GM19324 (cell line): ENCODE measurements at regions not wholly inside any gene's neighbourhood (a gene's known extent, or its start where the extent isn't known, plus 50 kb on each side); places are given as distances from the start of the nearest gene placed in this dataset.

ENCODE experiments used
- ATAC-seq: cut with Tn5 transposase; IDR thresholded peaks from one replicate; pipeline ENCODE4 v1.9.1; 2021; ENCODE audit warnings: mild to moderate bottlenecking, moderate library complexity; ENCODE audit not compliant: unreplicated experiment, low FRiP score

- no peak for ATAC-seq
Observed at GRCh38 chr3:70805061-70805889, 492.8 kb upstream of the MDFIC2 start.

DNA sequence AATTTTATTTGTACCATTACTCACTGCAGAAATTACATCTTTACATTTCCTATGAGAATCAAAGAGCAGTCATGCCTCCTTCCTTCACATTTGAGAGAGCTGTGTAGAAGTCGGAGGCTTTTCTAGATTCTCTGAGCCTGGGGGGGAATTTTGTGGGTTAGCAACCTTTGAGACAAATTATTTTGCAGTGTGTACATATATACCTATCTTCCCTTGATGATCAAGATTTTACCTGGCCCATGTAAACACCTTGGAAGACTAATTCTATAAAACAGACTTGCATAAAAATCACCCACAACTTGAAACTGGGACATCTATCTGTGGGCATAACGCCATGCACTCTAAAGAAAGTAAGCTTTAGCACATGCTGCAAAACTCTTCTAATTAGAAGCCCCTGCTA lies 491.5 kb upstream of the MDFIC2 start:
- ATAC-seq, result no peak

DNA sequence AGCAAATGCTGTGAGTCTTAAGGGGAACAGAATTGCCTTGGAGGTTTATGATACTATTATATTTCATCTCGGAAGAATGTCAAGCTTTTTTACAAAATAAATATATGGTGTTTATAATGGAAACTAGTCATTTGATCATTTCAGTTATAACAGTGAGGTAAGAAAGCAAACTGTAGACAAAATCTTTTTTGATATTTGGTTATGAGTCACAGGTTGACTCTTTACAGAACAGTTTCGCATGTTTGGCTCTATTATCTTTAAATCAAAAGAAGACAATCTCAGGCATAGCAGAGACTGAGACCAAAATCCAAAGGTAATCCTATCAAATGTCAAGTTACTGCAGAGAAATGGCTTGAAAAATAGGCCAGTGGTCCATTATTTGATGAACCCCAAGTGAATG lies 490.9 kb upstream of the MDFIC2 start:
- no peak for ATAC-seq

DNA sequence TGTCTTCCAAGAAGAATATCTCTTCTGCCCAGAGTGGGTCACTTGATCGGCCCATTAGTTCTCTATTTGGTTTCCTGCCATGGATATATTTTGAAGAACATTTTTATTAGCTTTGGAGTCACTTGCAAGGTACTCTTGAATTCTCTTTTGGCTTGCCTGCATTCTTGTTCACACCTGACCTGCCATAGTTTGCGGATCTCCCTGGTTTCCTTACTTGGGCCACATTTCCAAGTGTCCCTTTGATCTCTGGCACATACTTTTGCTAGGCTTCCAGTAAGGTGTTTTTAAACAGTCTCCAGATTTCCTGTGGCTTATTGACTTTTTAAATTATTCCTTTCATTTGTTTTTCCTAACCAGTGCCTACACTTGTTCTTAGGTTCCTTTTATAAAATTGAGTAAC lies 488.5 kb upstream of the MDFIC2 start:
- ATAC-seq, result no peak

- ATAC-seq, result no peak
Observed at GRCh38 chr3:70789878-70790277, 477.4 kb upstream of the MDFIC2 start.

DNA sequence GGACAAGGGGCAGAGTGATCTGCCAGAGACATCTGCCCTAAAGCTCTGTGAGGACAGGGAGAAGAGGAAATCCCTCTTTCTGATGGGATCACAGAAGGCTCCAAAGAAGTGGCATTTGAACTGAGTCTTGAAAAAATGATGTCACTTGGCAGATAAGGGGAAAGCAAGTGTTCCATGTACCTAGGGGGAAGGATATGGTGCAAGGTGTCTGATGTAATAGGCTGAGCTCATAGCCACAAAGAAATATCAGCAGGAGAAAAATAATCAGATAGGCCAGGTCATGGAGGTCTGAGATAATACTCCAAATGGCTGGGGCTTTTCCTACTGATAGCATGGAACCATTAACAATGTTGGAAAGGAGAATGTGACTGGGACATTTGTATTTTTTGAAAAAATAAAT lies 468.4 kb upstream of the MDFIC2 start:
- ATAC-seq, result no peak

DNA sequence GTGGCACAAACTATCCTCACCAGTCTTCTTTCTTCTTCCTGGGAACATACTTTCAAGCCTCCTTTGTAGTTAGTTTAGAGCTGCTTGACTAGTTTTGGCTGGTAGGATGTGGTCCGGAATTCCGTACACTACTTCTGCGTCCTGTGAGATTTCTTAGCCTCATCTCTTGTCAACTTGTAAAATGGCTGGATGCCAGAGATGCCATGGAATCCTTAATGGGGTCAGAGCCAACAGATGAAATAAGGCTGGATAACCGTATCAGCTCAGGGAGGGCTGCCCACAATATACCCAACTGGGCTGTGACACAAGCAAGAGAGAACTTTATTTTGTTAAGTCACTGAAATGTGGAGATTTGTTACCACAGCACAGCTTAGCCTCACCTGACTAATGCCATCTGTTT lies 466.9 kb upstream of the MDFIC2 start:
- no peak for ATAC-seq

DNA sequence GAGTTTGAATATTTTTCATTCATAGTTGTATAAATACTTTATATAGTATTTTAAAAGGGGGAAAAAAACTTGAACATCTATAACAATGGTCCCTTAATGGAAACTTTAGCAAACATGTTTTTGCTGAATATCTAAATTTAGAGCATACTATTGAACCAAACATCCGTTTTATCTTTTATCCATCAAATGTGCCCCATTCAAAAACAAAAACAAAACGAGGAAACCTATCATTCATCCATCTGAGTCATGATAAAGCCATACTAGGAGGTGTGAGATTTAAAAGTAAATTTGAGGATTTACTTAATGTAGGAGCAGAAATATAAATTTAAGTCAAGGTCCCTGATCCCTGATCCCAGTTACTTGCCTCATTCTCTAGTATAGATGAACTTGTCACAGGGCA lies 463.6 kb upstream of the MDFIC2 start:
- ATAC-seq, result no peak

DNA sequence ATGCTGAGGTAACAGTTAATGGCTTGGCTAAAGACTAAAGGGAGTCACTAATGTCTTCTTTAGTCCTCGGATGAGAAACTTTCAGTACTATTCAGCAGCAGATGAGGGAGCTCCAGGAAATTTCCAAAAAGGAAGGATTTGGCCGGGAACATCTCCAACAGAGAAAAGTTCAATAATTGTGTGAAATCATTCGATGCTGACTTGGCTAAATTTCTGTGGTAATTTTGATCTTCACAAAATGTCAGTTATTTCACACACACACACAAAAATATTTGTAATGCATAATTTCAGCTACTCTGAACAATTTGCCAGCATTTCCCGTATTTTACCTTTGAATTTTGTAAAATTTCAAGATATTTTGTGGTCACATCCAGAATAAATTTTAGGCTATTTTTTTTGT lies 462.8 kb upstream of the MDFIC2 start:
- ATAC-seq, result no peak

- ATAC-seq, result no peak
Observed at GRCh38 chr3:70774641-70775040, 462.2 kb upstream of the MDFIC2 start.

GRCh38 chr3:70771426-70772147 lies 459.1 kb upstream of the MDFIC2 start:
- no peak for ATAC-seq

- ATAC-seq, result no peak
Observed at GRCh38 chr3:70770650-70771049, 458.2 kb upstream of the MDFIC2 start.

DNA sequence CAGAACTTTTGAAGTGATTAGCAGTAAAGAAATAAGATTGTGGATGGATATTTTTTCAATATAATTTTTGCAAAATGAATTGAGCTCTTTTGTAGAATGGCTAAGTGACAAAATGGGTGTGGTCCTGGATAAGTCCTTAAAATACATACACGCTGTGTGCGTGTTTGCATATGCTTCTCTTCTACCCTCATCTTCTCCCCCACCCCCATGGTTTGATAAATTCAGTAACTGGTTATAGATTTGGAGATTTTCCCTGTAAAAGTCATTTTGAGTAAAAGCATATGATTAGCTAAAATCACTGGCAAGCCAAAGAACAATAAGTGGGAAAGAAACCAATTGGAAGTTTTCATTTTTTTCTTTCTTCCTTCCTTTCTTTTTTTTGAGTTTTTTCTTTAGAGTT lies 453.9 kb upstream of the MDFIC2 start:
- no peak for ATAC-seq

DNA sequence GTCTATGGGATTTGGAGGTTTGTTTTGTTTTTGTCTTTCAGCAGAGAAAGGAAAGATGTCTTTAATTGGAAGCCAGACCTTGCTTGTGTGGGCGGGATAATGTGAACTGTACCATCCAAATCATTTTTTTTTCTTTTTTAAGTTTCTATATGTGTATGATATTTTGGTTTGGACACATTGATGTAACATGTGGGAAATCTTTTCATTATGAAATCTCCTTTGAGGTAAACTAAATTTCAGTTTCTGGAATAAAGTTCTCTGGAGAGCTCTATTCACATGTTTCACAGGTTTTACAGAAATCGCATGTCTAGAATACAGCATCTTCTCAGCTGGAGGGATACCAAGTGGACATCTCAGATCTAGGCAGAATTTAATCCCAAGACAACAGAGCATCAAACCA lies 451.5 kb upstream of the MDFIC2 start:
- no peak for ATAC-seq

DNA sequence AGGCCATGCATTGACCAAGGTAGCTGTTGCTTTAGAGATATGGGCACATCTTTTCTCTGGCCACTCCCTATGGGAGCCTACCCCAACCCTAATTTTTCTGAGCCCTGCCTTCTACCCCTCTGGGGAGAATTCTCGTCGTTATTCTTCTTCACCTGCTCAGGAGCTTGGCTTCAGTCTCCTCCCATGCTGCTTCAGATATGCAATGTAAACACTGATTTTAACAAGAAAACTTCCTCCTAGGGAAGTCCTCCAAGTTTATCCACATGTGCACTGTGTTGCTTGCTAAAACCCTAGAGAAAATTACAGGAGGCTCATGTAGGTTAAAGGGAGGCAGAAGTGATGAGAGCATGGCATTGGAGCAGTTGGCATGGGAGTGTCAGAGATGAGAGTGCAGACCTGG lies 445.2 kb upstream of the MDFIC2 start:
- no peak for ATAC-seq

- no peak for ATAC-seq
Observed at GRCh38 chr3:70755526-70755925, 443.1 kb upstream of the MDFIC2 start.

DNA sequence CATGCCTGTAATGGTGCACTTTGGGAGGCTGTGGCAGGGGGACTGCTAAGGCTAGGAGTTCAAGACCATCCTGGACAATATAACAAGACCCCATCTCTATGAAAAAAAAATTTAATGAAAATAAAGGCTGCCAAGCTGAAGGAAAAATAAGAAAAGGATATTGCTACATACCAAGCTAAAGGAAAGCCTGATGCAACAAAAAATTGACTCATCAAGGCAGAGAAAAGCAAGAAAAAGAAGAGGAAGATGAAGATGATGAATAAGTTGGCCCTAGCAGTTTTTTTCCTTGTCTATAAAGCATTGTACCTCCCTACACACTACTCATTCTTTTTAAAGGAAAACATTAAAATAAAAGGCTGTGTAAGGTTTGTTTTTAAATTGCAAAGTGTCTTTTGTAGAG lies 441.9 kb upstream of the MDFIC2 start:
- ATAC-seq, result no peak

DNA sequence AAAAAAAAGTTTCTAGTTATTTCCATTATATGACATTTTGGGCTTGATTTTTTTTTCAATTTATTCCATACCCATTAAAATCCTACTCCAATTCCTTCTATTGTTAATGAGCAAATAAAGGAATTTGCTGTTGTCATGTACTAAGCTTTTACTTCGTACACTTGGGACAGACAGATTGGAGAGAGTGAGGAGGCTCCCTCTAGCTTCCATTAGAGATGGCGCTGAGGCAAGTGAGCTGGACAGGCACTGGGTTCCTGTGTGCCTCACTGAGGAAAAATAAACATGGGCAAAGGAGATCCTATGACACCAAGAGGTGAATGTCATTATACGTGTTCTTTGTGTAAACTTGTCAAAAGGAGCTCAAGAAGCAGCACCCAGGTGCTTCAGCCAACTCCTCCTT lies 441.1 kb upstream of the MDFIC2 start:
- ATAC-seq, result no peak

DNA sequence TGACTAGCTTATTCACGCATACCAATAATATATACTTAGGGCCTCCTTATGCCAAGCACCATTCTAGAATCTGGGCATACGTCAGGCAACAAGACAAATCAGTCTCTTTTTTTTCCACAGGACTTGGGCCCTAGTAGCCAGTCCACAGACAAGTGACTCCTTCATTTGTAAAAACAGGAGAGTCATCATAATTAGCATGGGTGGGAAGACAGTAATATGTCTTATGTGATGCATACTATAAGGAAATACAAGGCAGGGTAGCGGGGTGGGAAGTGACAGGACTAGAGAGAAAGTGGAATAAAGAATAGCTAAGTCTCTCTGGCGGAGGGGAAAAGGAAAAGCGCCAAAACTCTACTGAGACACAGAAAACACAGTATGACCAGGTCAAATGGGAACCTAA lies 439.6 kb upstream of the MDFIC2 start:
- ATAC-seq, result no peak

DNA sequence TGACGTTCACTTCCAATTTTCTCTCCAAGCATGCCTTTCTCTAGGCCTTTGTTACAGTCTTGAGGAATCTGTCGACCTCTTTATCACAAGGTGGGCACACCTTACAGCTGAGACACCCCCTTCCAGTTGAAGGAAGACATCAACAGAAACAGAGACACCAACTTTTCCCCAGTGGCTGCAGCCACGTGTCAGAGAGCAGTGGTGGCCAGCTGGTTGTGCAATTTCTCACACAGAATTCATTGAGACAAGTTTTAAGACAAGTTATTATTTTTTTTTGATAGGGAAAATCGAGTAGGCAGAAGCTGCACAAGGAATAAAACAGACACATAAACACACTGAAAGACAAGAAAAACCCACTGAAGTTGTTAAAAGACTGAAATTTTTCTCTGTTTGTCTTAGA lies 436.7 kb upstream of the MDFIC2 start:
- ATAC-seq, result no peak

GRCh38 chr3:70748593-70748992 lies 436.2 kb upstream of the MDFIC2 start:
- no peak for ATAC-seq

- ATAC-seq, result no peak
Observed at GRCh38 chr3:70747847-70748246, 435.4 kb upstream of the MDFIC2 start.
